ENCODE measurements at regions not wholly inside any gene's neighbourhood (a gene's known extent, or its start where the extent isn't known, plus 50 kb on each side); places are given as distances from the start of the nearest gene placed in this dataset.
"Not testable (repeated sequence)": the region's sequence is repeated elsewhere in the genome, so short reads cannot be mapped to it uniquely, and the experiment has no call there.

GRCh38 chr2:59282374-59283057 lies 1041.4 kb upstream of the FANCL start:
- DNase-seq: no peak

- no peak for DNase-seq
Measured at GRCh38 chr2:59277671-59278070, 1036.5 kb upstream of the FANCL start.

- no peak for DNase-seq
Measured at GRCh38 chr2:59276917-59277316, 1035.8 kb upstream of the FANCL start.

GRCh38 chr2:59276033-59276432 lies 1034.9 kb upstream of the FANCL start:
- DNase-seq: no peak

DNA sequence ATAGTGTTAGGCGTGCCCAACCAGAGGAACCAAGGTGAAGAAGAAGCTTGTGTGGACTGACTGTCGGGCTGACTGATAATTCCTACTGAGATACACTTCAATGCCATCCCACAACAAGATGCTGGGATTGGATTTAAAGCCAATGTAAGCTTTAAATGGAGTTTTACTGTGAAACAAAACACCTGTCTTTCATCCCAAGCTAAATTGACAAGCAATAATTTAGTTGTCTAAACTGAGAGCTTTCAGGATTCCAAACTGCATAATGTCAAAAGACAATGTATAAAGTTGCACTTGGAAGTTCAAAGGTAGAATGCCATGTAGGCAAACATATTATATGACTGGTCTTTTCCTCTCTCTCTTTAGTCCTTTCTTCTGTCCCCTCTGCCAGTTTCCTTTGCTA lies 1025.3 kb upstream of the FANCL start:
- no peak for DNase-seq

DNA sequence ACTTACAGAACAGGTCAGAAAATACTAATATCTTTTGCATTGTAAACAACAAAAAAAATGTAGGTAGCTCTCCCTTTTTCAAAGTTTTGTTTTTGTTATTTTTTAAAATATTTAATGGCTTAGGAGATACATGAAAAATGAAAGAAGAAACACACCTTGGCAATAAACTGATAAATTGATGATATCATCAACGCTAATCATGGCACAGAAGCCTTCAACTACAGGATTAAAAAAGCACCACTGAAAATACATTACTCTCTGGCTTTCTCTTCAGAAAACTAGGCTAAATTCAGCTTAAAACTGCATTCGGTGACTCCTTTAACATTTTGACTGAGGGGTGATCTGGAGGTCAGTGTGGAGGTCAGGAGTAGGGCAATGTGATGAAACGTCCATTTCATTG lies 1018.8 kb upstream of the FANCL start:
- DNase-seq: no peak

GRCh38 chr2:59256290-59256689 lies 1015.2 kb upstream of the FANCL start:
- no peak for DNase-seq

DNA sequence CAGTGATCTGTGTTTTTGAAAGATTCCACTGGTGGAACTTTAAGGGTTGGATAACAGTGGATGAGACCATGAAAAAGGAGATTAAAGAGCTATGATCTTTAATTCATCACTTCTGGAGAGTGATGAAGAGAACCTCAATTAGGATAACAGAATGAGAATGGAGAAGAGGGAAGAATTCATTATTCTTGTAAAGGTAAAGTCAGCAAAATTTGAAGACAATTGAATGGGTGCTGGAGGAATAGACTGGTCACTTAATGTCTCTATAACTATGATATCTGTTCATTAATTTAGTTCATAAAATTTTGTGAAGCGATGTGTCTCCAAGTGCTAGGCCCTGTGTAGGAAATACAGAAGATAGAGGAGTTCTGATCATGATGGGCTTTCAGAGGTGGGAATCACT lies 1013.2 kb upstream of the FANCL start:
- DNase-seq: no peak

DNA sequence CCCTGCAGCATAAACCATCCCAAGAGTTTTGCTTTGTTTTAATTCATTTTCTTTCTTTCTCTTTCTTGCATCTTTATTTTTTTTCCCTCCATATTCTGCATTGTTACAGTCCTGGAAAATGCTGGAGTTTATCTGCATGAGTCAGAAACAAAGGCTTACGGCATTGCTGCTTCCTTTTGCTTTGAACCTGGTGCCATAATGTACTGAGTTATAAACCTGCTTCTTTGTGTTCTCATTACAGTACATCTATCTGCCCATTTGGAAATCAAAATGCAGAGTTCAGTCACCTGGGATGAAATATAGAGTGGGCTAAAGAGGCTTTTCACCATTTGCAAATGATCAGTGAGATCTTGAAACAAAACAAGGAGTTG lies 1009.2 kb upstream of the FANCL start:
- no peak for DNase-seq

DNA sequence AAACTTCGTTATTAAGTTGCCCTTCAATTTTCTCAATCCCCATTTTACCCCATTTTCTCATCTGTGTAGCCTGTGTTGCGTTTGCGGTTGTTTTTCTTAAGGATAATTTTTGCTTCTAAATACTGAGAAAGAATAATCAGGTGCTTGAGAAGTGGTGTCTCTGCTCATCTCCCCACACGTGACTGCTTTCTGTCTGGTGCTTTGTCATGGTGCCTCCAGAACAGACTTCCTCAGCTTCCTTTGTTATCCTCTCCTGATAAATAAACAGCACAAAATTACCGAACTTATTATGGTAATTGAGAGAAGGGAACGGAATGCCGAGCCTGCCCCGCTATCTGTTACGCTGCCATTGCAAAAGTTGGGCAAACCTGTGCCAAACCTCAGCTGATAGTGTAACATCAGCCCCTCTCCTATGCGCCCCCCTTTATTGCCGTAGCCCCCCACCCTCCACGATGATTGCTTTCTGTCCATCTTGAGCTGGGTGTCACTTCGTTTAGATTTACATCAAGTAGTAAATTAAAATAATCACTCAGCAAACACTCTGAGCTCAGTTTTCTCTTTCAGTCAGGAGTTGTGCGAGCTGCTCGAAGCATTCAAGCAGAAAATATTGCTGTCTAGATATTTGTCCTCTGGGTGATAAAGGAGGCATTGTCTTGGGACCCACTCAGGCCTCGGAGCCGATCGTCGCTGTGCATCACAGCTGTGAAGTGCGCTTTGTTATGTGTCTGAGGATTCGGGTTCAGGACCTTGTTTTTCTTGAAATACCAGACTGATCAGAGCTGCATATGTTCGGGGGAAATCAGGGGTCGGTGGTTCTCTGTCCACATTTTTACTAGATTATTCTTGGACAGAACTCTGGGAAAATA lies 1008.5 kb upstream of the FANCL start:
- peak; percentile 40 for DNase-seq

DNA sequence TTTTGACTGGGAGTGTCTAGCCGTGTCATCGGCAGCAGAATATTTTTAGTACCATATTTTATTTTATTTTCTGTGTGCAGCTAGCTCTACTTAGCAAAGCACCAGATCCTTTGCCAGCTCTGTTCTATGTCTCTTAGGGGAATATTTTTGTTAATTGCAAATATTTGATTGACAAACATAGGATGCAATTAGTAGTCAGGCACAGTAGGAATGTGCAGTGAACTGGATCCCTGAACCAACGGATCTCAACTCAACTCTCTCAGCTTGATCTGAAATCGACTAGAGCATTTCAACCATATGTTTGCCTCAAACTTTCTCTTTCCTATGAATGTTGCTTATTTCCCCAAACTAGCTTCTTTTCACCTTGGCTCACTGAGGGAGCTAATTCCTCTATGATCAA lies 998.0 kb upstream of the FANCL start:
- DNase-seq: no peak

- no peak for DNase-seq
Measured at GRCh38 chr2:59237311-59237710, 996.2 kb upstream of the FANCL start.

DNA sequence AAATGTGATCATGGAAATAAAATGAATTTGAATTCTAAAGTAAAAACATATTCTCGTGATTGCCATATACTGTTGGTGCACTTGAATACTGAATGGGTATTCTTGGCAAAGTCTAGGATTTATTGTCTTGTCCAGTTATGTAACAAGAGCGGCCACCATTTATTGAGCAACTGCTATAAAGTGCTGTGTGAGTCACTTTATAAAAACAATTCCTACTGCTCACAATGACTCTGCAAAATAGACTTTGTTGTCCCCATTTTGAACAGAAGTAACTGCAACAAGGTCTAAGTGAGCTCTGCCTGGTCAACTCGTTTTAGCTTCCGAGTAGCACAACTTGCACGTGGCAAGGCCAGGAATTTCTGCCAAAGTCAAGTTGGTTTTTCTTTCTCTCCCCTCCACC lies 995.6 kb upstream of the FANCL start:
- DNase-seq: no peak

- no peak for DNase-seq
Measured at GRCh38 chr2:59233920-59234319, 992.8 kb upstream of the FANCL start.

DNA sequence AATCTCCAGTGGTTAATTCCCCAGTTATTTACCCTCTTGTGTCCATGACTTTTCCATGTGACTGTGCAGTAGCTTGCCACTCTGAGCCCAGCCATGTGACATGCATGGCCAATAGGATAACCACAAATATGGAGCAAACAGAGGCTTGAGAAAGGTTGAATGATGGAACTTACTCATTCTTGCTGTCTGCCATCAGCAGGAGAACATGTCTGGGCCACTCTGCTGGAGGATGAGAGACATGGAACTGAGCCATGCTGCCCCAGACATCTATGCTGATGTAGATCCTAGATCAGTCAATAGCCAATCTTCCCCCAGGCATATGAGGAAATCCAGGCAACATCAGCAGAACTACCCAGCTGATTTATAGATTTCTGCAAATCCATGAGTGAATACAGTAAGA lies 992.3 kb upstream of the FANCL start:
- DNase-seq: no peak

GRCh38 chr2:59232394-59233165 lies 991.5 kb upstream of the FANCL start:
- DNase-seq: no peak

DNA sequence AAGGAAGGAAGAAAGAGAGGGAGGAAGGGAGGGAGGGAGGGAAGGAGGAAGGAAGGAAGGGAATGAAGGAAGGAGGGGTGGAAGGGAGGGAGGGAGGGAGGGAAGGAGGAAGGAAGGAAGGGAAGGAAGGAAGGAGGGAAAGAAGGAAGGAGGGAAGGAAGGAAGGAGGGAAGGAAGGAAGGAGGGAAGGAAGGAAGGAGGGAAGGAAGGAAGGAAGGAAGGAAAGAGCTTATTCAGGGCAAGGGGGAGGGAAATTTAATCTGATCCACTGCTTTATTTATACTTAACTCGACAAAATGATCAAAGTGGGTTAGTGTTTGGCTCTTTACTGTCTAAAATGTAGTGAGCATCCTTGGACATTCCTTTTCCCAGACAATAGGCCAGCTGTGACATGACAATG lies 985.2 kb upstream of the FANCL start:
- not testable (repeated sequence) for DNase-seq

- no peak for DNase-seq
Measured at GRCh38 chr2:59223742-59224141, 982.6 kb upstream of the FANCL start.

- DNase-seq: peak; percentile 64
Measured at GRCh38 chr2:59217360-59217759, 976.2 kb upstream of the FANCL start.

GRCh38 chr2:59206361-59206760 lies 965.2 kb upstream of the FANCL start:
- no peak for DNase-seq

- DNase-seq: peak; percentile 89
Measured at GRCh38 chr2:59204040-59204439, 962.9 kb upstream of the FANCL start.

DNA sequence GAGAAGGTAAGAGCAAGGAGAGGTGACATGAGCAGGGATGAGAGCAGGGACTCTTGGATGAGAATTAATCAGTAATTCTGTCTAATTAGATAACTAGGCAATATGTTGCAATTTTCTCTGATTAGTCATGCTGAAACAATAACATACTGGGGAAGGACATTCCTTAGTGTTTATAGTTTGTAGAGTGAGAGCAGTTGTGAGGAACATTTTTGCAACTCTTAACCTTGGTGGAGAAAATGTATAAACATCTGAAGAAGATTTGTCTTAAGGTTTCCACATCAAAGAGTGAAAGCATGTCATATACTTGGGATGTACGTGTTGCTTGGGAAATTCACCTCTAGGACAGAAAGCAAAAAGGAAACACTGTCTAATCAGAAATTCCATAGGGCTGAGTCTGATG lies 955.4 kb upstream of the FANCL start:
- no peak for DNase-seq

DNA sequence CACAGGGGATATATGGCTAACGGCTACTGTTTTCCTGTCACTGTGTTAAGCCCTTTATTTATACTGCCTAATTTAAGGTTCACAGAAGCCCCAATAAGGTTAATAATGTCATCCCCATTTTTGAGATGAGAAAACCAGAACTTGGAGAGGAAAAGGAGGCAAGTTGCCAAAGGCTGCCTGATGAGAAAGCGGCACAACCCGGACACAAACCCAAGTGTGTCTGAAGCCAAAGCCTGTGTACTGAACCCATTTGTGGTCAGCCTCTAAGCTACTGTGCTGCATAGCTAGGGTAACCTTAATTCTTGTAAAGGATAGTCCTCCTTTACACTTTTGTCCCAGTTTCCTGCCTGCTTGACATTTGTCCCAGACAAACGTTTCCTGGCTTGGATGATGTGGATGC lies 954.7 kb upstream of the FANCL start:
- no peak for DNase-seq

GRCh38 chr2:59191781-59192180 lies 950.7 kb upstream of the FANCL start:
- no peak for DNase-seq

All from NCI-H510A treated with DMSO at 0.1 percent for 48 hours (cell line).